Left ventricle myocardium superior (tissue), 1 donor: ENCODE measurements at regions not wholly inside any gene's neighbourhood (a gene's known extent, or its start where the extent isn't known, plus 50 kb on each side); places are given as distances from the start of the nearest gene placed in this dataset.

ENCODE experiments used
- ATAC-seq: fragments of 200-7000 bp; cut with Tn5 transposase; one replicate; pipeline ENCODE4 v1.9.1; 2020; ENCODE audit warnings: mild to moderate bottlenecking, moderate library complexity
- DNase-seq: peaks from one replicate; pipeline ENCODE4 v3.0.0-alpha.2; 2020
- intact Hi-C: fragments of 100-400 bp; cut with micrococcal nuclease; formaldehyde crosslinking; loops from one replicate; pipeline ENCODE4 v1.11.0; 2022
- donor health status: DM: no; HTN: yes; CAD: no; lungs with severe emphysema.

DNA sequence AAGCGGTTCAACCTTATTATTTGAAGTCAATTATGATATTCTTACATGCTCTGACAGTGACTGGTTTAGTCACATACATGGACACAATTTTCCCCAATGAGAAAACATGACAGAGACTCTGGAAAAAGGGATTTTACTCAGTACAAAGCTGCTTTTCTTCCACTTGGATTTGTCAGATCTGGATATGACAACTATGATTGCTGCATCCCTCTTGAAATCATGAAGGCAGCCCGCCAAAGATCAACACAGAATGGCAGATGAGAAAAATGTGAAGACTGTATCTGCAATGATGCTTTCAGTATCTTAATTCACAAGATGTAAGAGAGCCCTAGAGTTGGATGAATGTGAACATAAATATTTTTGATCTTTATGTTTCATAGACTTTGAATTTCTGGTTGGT is 439.6 kb downstream of the CDH8 start:
- intact Hi-C loops, result no loop called here
- no peak for ATAC-seq
- no peak for DNase-seq

DNA sequence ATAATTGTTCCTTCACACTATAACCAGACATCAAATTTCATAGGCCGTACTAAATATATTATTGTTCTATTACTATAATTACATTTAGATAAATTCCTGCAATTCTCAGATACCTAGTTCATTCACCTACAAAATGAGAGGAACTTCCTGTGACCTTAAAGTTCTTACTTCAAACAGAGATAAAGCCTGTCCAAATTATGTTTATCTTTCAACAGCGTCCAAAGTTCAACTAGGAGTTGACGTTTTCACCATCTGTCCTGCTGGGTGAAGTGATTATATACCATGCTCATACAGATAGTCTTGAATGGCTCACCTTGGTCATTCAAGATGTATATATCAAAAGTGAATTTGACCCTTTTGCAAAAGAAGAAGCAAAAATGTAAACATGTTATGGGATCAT is 440.6 kb downstream of the CDH8 start:
- DNase-seq (no peak), ATAC-seq (no peak)
- intact Hi-C loops, result no loop called here

DNA sequence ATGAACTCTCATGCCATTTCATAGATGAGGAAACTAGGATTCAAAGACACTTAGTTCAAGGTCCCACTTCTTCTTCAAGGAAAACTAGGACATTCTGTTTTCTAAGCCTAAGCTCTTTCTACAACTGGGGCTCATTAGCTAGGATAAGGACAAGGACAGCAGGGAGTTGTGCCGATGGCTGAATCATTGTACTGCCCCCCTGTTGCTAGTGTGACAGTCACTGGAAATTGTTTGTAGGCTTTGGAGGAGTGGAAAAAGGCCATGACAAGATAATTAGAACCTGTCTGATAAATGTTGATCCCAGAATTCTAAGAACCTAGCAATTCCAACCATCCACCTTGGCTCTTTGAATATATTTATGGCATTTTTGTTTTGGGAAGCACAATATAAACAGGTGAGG is 445.7 kb downstream of the CDH8 start:
- intact Hi-C loops, result no loop called here
- DNase-seq (no peak), ATAC-seq (no peak)

DNA sequence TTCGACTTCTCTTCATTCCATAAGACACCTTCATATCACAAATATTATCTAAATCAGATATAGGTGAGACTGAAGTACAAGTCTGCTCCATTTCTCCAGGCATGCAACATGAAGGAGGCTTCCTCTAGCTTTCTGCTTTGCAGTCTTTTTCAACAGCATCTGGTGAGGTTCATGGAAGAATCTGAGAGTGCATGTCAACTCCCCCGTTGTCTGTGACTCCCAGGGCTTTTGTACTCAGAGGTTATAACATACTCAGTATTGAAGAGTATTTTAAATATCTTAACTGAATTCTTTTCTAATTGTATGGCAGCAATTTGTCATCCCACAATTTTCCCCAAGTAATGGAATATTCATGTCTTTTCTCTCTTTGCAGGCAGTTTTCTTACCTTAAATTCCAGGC is 448.7 kb downstream of the CDH8 start:
- ATAC-seq (no peak), DNase-seq (no peak)
- intact Hi-C loops, result no loop called here

DNA sequence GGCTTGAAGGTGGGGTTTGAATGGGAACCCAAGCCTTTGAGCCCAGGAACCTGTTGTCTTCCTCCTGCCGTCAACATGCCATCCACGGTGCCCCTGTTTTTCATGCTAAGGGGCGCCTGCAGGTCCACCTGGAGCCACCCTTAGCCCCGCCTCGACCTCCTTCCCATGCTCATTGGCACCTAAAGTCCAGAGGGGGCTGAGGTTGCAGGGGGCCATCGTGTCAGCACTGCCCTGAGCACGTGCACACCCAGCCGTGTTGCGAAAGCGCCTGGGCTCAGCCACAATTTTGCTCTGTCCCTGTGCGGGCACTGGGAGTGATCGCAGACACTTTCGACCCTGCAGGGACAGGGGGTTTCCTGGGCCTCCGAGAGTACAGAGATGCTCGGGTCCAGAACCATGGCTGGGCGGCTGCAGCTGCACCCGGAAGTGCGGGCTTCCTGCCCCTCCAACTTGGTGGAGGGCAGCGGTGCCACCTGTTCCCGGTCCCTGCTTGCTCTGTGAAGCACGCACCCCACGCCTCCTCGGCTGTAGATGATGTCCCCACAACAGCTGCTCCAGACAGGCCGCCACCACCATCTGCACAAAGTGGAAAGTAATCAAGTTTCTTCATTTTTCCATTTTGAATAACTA is 454.7 kb downstream of the CDH8 start:
- DNase-seq, result no peak
- intact Hi-C loops, result no loop called here
- ATAC-seq, result no peak

DNA sequence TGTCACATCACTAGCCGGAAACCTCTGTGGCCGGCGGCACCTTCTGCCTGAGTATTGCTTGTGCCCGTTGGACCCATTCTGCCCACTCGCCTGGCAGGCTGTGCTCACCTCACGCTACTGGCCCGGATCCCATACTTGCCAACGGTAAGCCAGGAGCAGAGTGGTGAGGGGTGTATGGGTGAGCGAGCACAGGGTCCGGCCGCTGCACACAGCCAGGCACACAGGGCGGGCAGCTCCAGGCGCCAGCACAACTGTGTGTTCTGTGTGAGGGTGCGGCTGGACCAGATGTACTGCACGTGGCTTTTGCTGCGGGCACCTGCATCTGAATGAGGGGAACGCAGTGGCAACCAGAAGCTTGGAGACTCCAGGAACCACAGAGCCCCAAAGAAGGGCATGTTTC is 455.7 kb downstream of the CDH8 start:
- DNase-seq, result no peak
- intact Hi-C loops, result no loop called here

DNA sequence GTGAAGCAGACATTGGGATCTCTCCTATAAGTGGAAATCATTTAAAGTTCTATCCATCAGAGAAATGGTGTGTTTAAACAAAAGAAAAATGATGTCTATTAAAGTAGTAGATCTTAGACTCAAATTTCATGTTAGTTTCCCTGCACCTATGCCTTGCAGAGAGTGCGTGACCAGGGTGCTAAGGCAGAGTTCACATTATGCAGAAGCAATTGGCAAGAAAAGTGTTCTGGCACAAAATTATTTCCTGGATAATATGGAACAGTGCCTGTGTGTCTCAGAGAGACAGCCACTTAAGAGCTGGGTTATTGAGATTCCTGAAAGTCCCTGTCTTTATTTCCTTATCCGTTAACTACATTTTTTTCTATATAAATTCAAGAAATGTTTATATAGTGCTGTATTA is 457.0 kb downstream of the CDH8 start:
- DNase-seq (no peak), ATAC-seq (no peak)
- intact Hi-C loops, result no loop called here

More for the DNA sequence above, 455.7 kb downstream of the CDH8 start:
- ATAC-seq, result no peak

DNA sequence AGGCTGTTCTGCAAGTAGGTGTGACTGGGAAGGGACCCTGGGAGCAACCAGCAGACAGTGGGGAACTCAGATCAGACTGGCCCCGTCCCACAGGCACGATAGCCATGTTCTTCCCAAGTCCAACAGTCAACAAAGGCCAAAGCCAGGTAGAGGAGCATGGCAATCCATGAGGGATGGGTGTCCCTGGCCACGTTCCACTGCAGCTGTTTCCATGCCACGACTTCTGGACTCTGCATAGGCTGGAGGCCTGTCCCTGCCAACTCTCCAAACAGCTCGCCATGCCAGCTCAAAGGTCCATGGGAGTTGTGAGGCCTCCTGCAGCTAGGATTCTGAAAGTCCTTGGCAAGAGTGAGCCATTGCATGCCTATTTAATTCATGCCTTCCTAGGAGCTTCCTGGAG is 459.8 kb downstream of the CDH8 start:
- intact Hi-C loops, result no loop called here
- no peak for ATAC-seq
- no peak for DNase-seq

DNA sequence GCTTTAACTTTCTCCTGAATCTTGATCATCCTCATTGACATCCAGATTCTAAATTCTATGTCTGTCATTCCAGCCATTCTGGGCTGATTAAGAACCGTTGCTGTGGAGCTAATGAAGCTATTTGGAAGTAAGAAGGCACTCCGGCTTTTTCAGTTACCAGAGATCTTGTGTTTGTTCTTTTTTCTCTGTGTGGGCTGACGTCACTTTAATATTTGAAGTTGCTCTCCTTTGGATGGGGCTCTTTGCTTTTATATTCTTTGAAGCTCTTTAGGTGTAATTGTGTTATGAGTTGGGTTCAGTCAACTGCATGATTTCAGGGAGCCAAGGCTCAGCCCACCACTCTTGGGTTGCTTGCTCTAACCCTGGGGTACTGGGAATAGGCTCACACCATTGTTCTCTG is 460.6 kb downstream of the CDH8 start:
- DNase-seq (no peak), ATAC-seq (no peak)
- intact Hi-C loops, result no loop called here

DNA sequence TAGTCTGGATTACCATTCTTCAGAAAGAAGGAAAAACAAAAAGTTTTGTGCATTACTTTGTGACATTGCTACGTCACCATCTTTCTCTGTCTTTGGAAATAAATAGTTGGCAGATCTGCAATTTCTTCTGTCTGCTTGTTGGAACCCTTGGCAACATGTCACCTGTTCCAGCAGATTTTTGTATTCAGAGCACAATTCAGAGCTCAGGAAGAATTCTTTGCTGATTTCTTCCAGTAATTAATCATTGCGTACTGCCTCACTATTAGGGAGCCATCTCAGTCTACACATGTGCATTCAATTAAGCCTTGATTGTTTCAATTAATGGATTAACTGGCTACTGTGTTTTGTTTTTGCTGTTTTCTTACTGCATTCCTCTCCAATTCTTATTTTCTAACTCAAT is 467.2 kb downstream of the CDH8 start:
- ATAC-seq (no peak), DNase-seq (no peak)
- intact Hi-C loops, result no loop called here

DNA sequence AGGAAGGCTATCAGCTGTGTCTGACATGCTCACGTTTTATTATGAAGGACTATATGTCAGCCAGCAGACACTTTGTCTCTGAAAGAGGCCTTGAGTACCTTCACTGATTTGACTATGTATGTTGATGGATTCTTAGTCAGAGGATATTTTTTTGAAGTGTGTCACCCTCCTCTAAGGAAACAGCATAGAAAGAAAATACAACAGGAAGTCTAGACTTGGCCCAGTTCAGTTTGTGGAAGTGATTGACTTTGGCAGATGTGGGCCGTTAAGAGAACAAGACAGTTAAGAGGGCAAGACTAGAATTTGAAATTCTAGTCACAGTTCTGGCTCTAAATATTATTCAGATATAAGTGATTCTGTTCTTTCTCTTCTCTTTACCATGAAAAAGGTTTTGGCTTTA is 471.5 kb downstream of the CDH8 start:
- ATAC-seq (no peak), DNase-seq (no peak)
- intact Hi-C loops, result no loop called here

DNA sequence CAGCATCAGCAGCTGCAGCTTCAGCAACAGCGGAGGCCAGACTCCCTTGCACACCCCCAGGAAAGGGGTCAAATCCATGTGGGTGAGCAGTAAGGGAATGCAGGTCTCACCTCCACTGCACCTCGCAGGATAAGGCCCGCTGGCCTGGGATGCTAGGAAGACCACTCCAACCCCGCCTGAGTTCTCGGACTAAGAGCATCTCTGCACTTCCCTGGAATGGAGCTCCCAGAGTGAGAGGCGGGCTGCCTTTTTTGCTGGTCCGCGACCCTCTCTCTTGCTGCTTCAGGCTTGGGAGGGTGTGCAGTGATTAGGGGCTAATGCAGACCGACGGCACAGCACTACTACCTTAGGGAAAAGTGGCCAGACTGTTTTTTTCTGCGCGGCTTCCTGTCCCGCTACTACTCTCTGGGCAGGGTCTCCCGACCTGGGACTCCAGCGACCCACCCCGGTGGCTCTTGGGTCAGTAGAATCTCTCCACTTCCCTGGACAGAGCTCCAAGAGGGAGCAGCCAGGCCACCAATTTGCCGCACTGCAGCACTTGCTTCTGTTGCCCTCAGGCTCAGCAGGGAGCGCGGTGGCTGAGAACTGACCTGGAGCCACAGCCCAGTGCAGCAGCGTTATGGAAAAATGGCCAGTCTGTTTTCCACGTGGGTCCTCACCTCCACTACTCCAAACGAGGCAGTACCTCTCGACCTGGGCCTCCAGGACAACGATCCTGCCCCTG is 480.4 kb downstream of the CDH8 start:
- intact Hi-C loops, result no loop called here
- DNase-seq, result no peak
- ATAC-seq, result no peak

DNA sequence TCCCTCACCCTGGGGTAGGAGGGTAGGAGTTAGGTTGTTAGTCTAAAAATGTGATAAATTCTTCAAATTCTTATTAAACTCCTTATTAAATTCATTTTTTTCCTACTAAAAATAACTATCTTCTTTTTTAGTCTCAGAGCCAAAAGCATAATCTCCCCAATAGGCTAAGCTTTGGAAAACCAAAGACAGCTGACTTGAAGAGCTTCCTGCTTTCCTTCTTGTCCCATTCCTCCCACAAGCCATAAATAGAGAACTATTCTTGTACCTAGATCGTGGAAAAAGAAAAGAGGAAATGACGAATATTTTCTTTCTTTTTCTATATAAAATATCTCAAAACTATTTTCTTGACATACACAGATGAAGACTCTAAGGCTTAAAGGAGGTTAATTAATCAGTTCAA is 486.9 kb downstream of the CDH8 start:
- ATAC-seq (no peak), DNase-seq (no peak)
- intact Hi-C loops, result no loop called here

DNA sequence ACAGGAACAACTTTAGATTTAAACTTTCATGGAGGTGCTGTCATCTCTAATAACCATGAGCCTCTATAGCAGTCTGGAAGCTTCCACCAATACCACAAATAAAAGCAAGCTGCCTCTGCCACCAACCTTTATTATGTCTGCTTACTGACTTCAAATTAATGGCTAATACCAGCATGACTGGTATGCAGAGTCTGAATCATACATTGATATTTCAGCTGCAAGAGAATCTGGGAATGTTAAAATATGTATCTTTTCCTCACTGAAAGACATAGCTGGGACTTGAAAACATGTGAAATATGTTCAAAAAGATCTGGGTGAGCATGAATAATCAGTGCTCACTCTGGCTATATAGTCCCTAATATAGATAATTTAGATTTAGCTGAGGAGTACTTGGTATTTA is 488.6 kb downstream of the CDH8 start:
- intact Hi-C loops, result no loop called here
- DNase-seq, result no peak
- no peak for ATAC-seq

DNA sequence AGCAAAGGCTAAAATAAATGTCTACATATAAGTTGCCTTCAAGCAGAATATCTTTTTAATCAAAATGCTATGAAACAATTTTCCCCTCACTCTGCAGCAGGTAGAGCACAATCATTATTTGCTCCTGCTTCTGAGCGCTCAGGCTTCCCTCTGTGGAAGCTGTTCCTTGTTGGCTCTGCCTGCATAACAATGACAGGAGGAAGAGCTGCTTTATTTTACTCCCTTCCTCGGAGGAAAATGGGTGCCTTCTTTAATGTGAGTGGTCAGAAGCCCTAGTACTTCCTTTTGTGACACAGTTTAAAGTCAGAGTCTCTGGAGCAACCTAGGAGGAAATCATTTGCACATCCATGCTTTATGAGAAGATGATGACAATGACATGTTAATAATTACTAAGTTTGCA is 492.1 kb downstream of the CDH8 start:
- intact Hi-C loops, result no loop called here
- DNase-seq (no peak), ATAC-seq (no peak)

DNA sequence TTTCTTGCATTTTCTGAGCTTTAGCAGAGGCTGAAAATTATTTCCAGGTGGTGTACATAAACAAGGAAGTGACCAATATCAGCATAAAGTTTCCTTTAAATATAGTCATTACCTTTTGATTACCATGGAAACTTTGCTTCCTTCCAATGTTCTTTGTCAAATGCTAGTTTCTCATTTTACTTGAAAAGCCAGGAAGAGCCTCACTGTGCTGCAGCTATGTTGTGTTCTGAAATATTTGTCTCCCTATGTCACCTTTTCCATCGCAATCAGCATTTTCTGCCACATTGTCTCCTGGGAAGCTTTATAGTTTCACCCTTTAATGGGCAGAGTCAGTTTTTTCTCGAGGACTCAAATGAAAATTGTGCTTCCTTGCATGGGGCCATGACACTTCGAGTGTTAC is 496.0 kb downstream of the CDH8 start:
- ATAC-seq, result no peak
- intact Hi-C loops, result no loop called here
- DNase-seq, result no peak

DNA sequence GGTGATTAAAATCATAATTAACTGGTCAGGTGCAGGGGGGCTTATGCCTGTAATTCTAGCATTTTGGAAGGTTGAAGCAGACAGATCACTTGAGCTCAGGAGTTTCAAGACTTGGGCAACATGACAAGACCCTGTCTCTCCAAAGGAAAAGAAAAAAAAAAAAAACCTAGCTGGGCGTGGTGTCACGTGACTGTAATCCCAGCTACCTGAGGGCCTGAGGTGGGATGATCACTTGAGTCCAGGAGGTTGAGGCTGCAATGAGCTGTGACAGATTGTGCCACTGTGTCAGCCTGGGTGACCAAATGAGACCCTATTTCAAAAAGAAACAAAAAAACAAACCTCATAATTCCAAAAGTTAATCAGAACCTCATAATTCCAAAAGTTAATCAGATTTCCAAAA is 505.5 kb downstream of the CDH8 start:
- intact Hi-C loops, result no loop called here
- ATAC-seq (no peak), DNase-seq (no peak)

DNA sequence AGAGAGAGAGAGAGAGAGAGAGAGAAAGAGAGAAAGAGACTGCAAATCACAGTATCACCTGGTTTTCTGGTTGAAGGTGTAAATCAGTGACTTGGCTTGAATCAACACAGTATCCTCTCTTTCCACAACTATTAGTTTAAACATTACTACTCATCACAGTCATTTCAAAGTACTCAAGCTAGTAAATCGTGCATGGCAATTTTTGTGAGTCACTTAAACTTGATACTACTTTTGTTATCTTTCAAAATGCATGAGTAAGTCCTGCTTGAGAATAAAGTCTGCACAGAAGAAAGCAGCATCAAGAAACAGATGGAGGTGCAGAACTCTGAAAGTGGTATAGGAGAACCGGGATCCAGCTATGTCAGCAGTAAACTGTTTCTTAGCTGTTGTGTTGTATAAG is 535.4 kb downstream of the CDH8 start:
- intact Hi-C loops, result no loop called here
- ATAC-seq (no peak), DNase-seq (no peak)

DNA sequence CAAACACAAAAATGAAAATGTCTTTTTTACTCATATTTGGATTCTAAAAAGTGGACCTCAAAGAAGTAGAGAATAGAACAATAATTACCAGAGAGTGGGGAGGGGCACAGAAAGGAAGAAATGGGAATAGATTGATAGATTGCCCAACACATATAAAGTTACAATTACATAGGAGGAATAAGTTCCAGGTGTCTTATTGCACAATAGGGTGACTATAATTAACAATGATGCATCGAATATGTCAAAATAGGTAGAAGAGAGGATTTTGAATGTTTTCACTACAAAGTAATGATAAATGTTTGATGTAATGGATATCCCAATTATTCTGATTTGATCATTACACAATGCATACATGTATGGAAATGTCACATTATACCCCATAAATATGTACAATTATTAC is 556.0 kb downstream of the CDH8 start:
- DNase-seq (no peak), ATAC-seq (no peak)
- intact Hi-C loops, result no loop called here

DNA sequence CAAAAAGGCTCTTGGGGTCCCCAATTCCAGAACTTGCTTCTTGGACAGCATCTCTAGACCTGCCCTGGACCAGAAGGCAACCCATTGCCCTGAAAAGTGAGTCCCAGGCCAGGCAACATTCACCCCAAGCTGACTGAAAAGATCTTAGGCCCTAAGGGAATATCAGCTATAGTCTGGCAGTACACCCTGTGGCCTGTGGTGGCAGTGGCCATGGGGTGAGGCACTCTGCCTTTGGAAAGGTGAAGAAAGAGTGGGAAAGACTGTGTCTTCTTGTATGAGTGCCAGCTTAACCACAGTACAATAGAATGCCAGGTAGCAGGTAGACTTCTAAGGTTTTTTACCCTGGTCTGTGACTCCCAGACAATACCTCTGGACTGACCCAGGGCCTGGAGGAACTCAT is 564.5 kb downstream of the CDH8 start:
- ATAC-seq (no peak), DNase-seq (no peak)
- intact Hi-C loops, result no loop called here

DNA sequence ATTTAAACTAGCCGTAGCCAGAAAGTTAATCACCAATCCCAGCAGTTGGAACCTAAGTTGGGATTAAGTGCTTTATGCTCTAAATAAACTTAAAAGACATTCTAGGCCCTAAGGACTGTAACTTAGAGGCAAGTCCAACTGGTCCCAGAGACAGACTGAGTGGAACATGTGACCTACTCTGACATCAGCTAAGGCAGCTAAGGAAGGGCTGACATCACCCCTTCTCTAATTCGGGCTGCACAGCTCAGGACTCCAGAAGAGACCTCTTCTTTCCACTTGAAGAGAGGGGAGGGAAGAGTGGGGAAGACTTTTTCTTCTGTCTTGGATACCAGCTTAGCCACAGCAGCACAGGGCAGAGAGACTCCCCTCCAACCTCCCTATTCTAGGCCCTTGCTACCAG is 565.2 kb downstream of the CDH8 start:
- no peak for ATAC-seq
- DNase-seq, result no peak
- intact Hi-C loops, result no loop called here

DNA sequence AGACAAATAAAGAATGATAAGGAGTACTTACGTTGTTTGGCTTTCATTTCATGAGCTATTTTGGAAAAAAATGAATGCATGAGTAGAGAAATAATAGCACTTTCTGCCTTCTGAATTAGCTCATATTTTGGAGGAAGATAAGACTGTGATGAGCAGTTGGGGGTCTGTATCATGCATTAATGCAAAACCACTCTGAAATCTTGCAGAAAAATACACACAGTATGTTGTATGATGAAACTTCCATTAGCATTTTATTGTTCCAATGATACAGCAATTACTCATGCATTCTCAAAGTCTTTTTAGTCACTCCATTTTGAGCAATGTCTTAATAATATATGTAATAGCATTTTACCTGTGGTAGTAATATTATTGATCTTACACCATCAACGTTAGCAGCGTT is 571.0 kb downstream of the CDH8 start:
- DNase-seq (no peak), ATAC-seq (no peak)
- intact Hi-C loops, result no loop called here
